Superior temporal gyrus (tissue), 1 donor: ENCODE measurements at regions not wholly inside any gene's neighbourhood (a gene's known extent, or its start where the extent isn't known, plus 50 kb on each side); places are given as distances from the start of the nearest gene placed in this dataset.
A peak's percentile ranks its signal among the peaks of the same experiment; 100 is the strongest.

Source experiments
- DNase-seq: peaks from one replicate; pipeline ENCODE4 v3.0.0-alpha.2; 2016; ENCODE audit errors: extremely low spot score

GRCh38 chr13:106986033-106986484 lies 418.1 kb upstream of the ARGLU1 start:
- no peak for DNase-seq

- no peak for DNase-seq
These were observed 417.5 kb upstream of the ARGLU1 start for GRCh38 chr13:106985481-106985880.

GRCh38 chr13:106981051-106981450 lies 413.1 kb upstream of the ARGLU1 start:
- peak; percentile 72 for DNase-seq

- no peak for DNase-seq
These were observed 399.5 kb upstream of the ARGLU1 start for GRCh38 chr13:106967391-106967790.

GRCh38 chr13:106963151-106963550 lies 395.2 kb upstream of the ARGLU1 start:
- no peak for DNase-seq

- no peak for DNase-seq
These were observed 393.7 kb upstream of the ARGLU1 start for GRCh38 chr13:106961651-106962050.

GRCh38 chr13:106961216-106961615 lies 393.3 kb upstream of the ARGLU1 start:
- no peak for DNase-seq

- DNase-seq, result no peak
These were observed 390.7 kb upstream of the ARGLU1 start for GRCh38 chr13:106958621-106959048.

- DNase-seq, result no peak
These were observed 374.6 kb upstream of the ARGLU1 start for GRCh38 chr13:106942563-106942962.

- no peak for DNase-seq
These were observed 373.8 kb upstream of the ARGLU1 start for GRCh38 chr13:106941779-106942178.

GRCh38 chr13:106927421-106927820 lies 359.5 kb upstream of the ARGLU1 start:
- DNase-seq, result no peak

- no peak for DNase-seq
These were observed 354.4 kb upstream of the ARGLU1 start for GRCh38 chr13:106922384-106922783.

GRCh38 chr13:106919638-106920037 lies 351.7 kb upstream of the ARGLU1 start:
- DNase-seq, result no peak

GRCh38 chr13:106919133-106919532 lies 351.2 kb upstream of the ARGLU1 start:
- no peak for DNase-seq

- DNase-seq, result peak; percentile 46
These were observed 350.6 kb upstream of the ARGLU1 start for GRCh38 chr13:106918557-106918860.

- peak; percentile 88 for DNase-seq
These were observed 350.0 kb upstream of the ARGLU1 start for GRCh38 chr13:106917673-106918556.

GRCh38 chr13:106917024-106917571 lies 349.2 kb upstream of the ARGLU1 start:
- DNase-seq, result no peak

GRCh38 chr13:106916329-106916976 lies 348.5 kb upstream of the ARGLU1 start:
- peak; percentile 60 for DNase-seq

GRCh38 chr13:106915146-106915545 lies 347.2 kb upstream of the ARGLU1 start:
- DNase-seq, result no peak

- no peak for DNase-seq
These were observed 343.7 kb upstream of the ARGLU1 start for GRCh38 chr13:106911627-106912026.

- DNase-seq, result no peak
These were observed 343.1 kb upstream of the ARGLU1 start for GRCh38 chr13:106911020-106911419.

GRCh38 chr13:106906426-106906996 lies 338.6 kb upstream of the ARGLU1 start:
- no peak for DNase-seq
